ENCODE measurements at regions not wholly inside any gene's neighbourhood (a gene's known extent, or its start where the extent isn't known, plus 50 kb on each side); places are given as distances from the start of the nearest gene placed in this dataset.

DNA sequence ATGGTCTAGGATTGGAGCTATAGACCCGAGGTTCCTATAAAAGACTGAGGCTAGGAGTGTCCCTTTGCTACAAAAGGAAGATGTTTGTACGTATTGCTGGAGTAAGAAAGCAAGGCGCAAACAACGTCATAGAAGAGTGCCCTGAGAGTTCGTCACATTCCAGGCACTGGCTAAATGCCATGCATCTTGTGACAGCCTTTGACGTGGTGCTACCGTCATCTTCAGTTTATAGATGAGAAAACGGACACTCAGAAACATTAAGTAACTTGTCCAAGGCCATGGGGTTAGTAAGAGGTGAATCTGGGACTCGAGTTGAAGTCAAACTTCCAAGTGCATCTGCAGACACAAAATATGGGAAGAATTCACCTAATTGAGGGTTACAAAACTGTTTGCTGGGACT, 104.2 kb upstream of the SLC45A1 start:
- Histone ChIP-seq H3K9me2 (replicated peaks; ENCODE audit: insufficient read depth, low read length) (no peaks in the 10 kb centered on the region), H3K4me2 (ENCODE audit: low read depth, low read length, poor library complexity, severe bottlenecking) (no peak overlapping the region), H3K9me3 (ENCODE audit: insufficient read depth, low read length) (no peaks in the 10 kb centered on the region), H2AFZ (ENCODE audit: low read depth, low read length, severe bottlenecking) (no peak overlapping the region), H3K9ac (ENCODE audit: low read length) (no peak overlapping the region), H3K79me2 (ENCODE audit: insufficient read depth, low read length) (no peaks in the 10 kb centered on the region), H3K36me3 (ENCODE audit: low read length) (no peaks in the 10 kb centered on the region), H3F3A (ENCODE audit: insufficient read depth) (no peaks in the 10 kb centered on the region), H3K27me3 (ENCODE audit: low read length) (no peaks in the 10 kb centered on the region), H4K20me1 (ENCODE audit: low read depth, low read length) (no peaks in the 10 kb centered on the region), H3K27ac (ENCODE audit: low read depth, low read length) (no peak overlapping the region), H3K4me3 (ENCODE audit: insufficient read depth, low read length, poor library complexity, severe bottlenecking) (no peak overlapping the region)
- TF ChIP-seq, protein P1, sequence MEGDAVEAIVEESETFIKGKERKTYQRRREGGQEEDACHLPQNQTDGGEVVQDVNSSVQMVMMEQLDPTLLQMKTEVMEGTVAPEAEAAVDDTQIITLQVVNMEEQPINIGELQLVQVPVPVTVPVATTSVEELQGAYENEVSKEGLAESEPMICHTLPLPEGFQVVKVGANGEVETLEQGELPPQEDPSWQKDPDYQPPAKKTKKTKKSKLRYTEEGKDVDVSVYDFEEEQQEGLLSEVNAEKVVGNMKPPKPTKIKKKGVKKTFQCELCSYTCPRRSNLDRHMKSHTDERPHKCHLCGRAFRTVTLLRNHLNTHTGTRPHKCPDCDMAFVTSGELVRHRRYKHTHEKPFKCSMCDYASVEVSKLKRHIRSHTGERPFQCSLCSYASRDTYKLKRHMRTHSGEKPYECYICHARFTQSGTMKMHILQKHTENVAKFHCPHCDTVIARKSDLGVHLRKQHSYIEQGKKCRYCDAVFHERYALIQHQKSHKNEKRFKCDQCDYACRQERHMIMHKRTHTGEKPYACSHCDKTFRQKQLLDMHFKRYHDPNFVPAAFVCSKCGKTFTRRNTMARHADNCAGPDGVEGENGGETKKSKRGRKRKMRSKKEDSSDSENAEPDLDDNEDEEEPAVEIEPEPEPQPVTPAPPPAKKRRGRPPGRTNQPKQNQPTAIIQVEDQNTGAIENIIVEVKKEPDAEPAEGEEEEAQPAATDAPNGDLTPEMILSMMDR (IDR thresholded peaks at IDR 0.05; ENCODE audit: insufficient read depth, low read length, poor library complexity, severe bottlenecking) = no peak
- TF ChIP-seq EZH2phosphoT487 (conservative IDR thresholded peaks at IDR 0.05; ENCODE audit: low read length) = no peak

DNA sequence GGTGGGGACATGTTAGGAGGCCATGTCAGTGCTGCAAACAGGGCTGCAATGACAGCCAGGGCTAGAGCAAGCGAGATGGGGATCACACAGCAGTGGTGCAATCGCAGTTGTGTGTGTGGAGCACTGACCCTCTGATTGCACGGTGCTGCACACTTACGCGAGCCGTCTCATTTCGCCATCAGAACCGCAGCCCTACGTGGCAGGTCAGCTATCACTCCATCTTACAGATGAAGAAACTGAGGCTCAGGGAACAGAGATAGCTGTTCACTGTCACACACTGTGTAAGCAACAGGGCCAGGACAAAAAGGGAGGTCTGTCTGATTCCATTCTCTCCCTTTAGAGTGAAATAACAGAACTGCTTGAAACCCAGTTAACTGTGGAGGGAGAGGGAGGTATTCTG, 104.8 kb upstream of the SLC45A1 start:
- Histone ChIP-seq H3K4me2 (ENCODE audit: low read depth, low read length, poor library complexity, severe bottlenecking) (no peak overlapping the region), H3K4me3 (ENCODE audit: insufficient read depth, low read length, poor library complexity, severe bottlenecking) (no peak overlapping the region), H3K36me3 (ENCODE audit: low read length) (no peaks in the 10 kb centered on the region), H3K79me2 (ENCODE audit: insufficient read depth, low read length) (no peaks in the 10 kb centered on the region), H3K27me3 (ENCODE audit: low read length) (no peaks in the 10 kb centered on the region), H4K20me1 (ENCODE audit: low read depth, low read length) (no peaks in the 10 kb centered on the region), H3K27ac (ENCODE audit: low read depth, low read length) (no peak overlapping the region), H3F3A (ENCODE audit: insufficient read depth) (no peaks in the 10 kb centered on the region), H3K9me3 (ENCODE audit: insufficient read depth, low read length) (no peaks in the 10 kb centered on the region), H3K9me2 (replicated peaks; ENCODE audit: insufficient read depth, low read length) (no peaks in the 10 kb centered on the region), H3K9ac (ENCODE audit: low read length) (no peak overlapping the region), H2AFZ (ENCODE audit: low read depth, low read length, severe bottlenecking) (no peak overlapping the region)
- no peak for TF ChIP-seq EZH2phosphoT487 (conservative IDR thresholded peaks at IDR 0.05; ENCODE audit: low read length)
- TF ChIP-seq, protein P1 (IDR thresholded peaks at IDR 0.05; ENCODE audit: insufficient read depth, low read length, poor library complexity, severe bottlenecking) = no peak

GRCh38 chr1:8212580-8213031, 105.3 kb upstream of the SLC45A1 start:
- Histone ChIP-seq H3K4me3 (ENCODE audit: insufficient read depth, low read length, poor library complexity, severe bottlenecking) (no peak overlapping the region), H4K20me1 (ENCODE audit: low read depth, low read length) (no peaks in the 10 kb centered on the region), H2AFZ (ENCODE audit: low read depth, low read length, severe bottlenecking) (no peak overlapping the region), H3F3A (ENCODE audit: insufficient read depth) (no peaks in the 10 kb centered on the region), H3K9me2 (replicated peaks; ENCODE audit: insufficient read depth, low read length) (no peaks in the 10 kb centered on the region), H3K4me2 (ENCODE audit: low read depth, low read length, poor library complexity, severe bottlenecking) (no peak overlapping the region), H3K27me3 (ENCODE audit: low read length) (no peaks in the 10 kb centered on the region), H3K36me3 (ENCODE audit: low read length) (no peaks in the 10 kb centered on the region), H3K9ac (ENCODE audit: low read length) (no peak overlapping the region), H3K9me3 (ENCODE audit: insufficient read depth, low read length) (no peaks in the 10 kb centered on the region), H3K79me2 (ENCODE audit: insufficient read depth, low read length) (no peaks in the 10 kb centered on the region), H3K27ac (ENCODE audit: low read depth, low read length) (no peak overlapping the region)
- no peak for TF ChIP-seq EZH2phosphoT487 (conservative IDR thresholded peaks at IDR 0.05; ENCODE audit: low read length)
- TF ChIP-seq, protein P1 (IDR thresholded peaks at IDR 0.05; ENCODE audit: insufficient read depth, low read length, poor library complexity, severe bottlenecking) = no peak
